ENCODE measurements at regions not wholly inside any gene's neighbourhood (a gene's known extent, or its start where the extent isn't known, plus 50 kb on each side); places are given as distances from the start of the nearest gene placed in this dataset.

DNA sequence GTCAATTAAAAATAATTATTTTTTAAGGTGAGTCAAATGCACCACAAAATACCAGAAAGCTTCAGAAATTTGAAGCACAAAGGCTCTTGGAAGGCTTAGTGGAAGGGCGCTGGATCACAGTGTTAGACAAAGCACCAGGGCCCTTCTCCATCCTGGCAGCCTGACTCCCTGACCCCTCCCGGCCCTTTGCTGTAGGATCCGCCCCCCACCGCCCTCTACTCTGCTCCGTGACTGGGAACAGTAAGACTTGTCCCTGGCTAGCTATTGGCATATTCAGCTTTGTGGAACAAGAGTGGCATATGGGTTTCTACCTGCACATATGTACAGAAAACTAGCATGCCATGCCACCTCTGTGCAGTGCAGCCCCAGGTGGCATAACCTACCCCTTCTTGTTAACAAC, 222.1 kb downstream of the SYK start:
- no peak for DNase-seq (ENCODE audit: low spot score)

DNA sequence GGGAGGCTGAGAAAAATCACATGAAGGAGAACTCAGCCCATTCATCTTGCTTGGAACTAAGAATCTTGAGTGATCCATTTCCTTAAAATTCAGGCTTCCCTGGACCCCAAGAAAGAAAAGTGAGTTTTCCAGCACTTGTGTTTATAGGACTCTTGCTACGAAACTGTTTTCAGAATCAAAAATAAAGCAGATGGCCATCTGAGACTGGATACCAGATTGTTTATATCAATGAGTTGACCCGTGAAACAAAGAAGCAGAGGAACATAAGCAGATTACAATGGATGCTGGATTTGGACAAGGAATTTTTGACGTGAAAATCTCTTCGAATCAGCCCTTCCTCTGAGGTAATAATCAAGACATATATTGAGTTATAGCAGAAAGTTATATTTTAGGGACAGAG, 223.2 kb downstream of the SYK start:
- DNase-seq (ENCODE audit: low spot score): no peak

DNA sequence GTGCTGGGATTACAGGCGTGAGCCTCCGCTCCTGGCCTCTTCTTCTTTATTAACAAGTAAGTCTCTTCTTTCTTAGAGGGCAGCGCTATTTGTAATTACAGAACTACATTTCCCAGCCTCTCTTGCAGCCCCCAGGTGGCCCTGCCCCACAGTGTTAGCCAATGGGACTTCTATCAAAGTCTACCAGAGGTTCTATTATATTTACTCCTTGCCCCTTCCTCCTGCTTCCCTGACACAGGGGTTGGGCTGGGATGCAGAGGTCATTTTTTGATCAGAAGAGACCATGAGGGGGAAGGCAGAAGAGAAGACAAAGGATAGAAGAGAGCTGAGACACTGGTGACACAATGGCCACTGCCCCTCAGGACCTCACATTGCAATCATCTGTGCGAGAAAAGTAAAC, 224.2 kb downstream of the SYK start:
- DNase-seq (ENCODE audit: low spot score): no peak

DNA sequence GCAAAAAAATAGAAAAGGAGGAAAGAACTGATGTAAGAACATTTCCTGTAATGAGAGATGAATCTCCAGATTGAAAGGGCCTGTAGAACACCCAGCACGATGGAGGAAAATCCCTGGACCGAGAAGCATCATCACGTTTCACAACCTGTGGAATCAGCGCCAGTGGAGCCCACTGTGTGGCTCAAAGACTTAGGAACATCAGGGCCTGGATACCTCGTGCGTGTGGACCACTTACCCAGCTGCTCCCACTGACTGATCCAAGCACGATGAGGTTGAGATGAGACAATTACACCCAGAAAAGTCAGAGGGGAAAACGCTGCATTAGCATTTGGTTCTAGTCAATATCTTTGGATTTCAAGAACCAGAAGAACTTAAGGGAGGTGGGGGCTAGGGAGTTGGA, 224.6 kb downstream of the SYK start:
- DNase-seq (ENCODE audit: low spot score): no peak

DNA sequence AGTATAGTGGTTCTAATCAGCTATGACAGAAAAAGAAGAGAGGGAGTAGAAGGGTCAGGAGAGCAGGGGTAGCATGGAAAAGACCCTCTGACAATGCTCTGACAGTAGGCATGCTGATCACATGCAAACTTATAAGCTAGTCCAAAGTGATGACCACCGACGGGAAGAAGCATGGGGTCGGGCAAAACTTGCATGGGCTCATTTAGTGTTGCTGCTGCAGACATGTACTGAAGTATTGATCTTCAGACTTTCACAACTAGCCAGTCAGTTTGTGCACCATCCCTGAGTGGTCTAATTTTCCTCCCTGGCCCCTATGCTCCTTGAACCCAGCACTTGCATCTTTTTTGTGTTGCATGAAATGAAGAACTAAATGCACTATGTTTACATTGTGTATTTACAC, 225.4 kb downstream of the SYK start:
- no peak for DNase-seq (ENCODE audit: low spot score)

DNA sequence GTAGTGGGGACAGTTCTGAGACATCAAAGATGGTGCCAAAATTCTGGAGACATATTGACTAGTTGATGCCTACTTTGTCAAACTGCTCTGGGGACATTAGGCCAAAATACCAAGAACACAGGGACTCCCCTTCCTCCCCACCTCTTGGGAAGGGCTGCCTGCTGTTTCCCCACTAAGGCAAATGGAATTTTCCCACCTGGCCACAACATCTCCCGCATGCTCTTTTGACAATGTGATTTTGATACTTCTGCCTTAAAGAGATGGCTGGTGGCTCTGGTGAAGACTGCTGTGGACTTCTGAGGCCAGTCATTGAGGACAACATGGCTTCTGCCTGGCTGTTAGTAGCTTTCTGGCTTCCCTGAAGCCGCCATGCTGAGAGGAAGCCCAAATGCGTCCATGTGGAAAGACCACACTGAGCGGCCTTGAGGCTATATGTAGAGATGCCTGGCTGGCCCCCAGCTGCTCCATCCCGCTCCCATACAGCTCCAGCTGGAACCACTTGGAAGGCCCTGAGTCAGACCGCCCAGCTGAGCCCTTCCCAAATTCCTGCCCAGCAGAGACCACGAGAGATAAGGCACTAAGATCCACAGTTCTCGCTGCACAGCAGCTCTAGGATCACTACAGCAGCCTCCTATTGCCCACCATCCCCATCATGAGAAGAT, 226.7 kb downstream of the SYK start:
- no peak for DNase-seq (ENCODE audit: low spot score)

DNA sequence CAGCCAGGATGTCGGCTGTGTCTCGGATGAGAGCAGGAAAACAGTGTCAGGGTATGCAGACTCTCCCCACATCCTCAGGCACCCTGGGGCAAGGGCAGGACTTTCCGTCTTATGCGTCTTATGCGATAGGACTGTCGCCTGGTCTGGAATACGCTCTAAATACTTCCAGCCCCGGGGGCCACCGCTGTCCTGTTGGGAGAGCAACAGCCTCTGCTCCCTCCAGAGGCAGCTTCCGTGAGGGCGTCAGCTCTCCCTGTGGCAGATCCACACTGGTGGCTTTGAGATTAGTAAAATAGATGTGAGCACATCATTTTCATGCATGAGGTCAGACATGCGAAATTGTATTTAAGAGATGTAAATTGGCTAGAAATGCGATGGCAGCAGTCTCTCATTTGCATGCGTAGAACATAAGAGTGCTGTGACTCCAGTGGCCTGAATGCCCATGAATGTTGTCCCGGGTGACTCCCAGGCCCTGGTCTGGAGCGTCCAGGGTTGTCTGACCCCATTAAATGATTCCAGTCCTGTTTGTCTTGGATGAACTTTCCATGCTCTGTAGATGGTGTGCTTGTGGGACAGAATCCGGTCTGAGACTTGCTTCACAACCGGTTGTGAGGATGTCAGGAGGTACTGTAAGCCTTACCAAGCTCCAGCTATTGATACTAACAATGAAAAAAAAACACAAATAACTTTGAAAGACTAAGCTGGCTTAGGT, 228.2 kb downstream of the SYK start:
- DNase-seq (ENCODE audit: low spot score): no peak

DNA sequence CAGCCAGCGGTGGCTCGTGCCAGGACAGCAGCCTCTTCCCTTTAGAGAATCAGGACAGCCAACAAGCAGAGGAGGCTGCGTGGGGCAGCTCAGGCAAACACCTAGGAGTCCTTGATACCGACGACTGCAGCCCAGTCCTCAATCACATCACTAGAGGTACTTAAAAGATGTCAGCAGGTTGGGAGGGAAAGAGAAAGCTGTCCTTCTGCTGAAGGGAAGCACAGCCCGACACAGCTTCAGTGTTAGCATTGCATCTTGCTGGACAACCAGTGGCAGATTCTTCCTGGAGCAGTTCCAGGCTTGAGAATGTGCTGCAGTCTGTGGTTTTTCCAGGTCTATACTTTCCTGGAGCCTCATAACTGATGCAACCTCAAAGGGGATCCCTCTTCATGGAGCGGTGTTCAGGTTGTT, 230.5 kb downstream of the SYK start:
- DNase-seq (ENCODE audit: low spot score): no peak

DNA sequence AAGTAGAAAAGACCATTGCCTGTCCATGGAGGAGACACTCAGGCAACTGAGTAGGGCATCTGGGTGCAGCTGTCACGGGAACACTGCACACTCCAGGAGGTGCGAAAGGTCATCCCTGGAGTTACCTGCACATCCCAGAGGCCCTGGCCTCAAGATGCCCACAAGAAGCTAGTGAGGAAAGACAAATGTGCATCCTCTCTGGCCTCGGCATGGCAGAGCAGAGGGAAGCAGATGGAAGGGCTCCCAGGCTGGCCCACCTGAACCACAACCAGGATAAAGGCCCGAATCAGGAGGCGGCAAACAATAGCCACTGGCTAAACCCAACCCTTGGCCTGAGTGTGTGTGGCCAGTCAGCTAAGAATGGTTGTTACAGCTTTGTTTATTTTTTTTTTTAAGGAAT, 231.7 kb downstream of the SYK start:
- no peak for DNase-seq (ENCODE audit: low spot score)

DNA sequence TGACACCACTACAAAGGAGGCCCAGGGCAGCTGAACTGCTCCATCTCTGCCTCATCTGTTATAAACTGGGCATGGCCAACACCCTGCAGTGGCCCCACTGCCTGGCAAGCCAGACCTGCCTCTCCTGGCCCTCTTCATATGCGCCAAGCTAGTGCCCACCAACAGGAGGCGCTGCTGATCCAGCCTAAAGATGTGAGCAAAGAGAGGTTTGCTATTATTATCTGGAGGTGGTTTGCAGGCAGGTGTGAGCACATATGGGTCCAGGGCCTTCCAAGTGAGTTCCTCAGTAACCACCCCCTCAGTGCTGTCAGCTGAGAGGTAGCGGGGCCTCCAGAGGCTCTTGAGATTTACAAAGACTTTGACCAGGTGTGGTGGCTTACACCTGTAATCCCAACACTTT, 232.2 kb downstream of the SYK start:
- DNase-seq (ENCODE audit: low spot score): no peak

DNA sequence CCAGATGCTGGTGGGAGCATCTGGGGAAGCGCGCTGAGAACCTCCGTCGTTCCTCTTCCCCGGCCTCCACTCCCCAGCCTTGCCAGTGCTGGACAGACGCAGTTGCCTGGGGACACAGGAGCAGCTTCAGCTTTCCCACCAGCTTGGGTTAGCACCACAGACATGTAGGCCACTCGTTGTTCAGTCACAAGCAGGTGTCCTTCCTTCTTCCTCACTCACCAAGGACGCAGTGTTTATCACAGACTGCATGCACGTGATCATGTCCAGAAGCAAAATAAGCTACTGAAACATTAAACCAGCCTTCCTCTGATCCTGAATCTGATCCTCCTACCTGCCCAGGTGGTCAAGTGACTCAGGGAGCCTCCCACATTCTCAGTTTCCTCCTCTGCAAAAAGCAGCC, 232.9 kb downstream of the SYK start:
- no peak for DNase-seq (ENCODE audit: low spot score)

DNA sequence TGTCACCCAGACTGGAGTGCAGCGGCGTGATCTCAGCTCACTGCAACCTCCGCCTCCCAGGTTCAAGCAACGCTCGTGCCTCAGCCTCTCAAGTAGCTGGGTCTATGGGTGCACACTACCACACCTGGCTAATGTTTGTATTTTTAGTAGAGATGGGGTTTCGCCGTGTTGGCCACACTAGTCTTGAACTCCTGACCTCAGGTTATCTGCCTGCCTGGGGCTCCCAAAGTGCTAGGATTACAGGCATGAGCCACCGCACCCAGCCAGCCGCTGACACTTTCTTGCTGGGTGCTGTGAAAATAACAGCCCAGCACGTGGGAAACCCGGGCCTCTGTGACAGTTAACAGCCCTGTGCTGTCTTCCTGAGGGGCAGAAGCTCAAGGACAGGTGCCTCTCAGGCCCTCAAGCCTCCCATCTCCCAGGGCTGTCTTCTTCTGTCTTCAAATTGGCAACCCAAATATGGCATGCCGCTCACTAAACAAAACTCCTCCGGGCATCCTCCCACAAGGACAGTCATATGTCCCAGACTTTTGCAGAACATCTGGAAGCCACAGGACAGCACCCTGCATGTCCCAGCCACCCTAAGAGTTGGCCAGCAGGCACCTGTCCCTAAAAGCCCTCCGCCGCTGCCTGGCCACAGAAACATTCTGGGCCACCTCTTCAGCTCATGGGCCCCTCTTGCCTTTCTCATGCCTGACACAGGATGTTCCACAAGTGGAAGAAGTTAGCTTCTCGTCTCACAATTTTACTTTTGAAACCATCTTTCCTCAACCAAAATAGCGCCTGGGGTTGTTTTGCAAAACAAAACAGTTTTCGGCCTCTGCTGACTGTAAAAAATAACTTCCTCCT, 233.6 kb downstream of the SYK start:
- no peak for DNase-seq (ENCODE audit: low spot score)

DNA sequence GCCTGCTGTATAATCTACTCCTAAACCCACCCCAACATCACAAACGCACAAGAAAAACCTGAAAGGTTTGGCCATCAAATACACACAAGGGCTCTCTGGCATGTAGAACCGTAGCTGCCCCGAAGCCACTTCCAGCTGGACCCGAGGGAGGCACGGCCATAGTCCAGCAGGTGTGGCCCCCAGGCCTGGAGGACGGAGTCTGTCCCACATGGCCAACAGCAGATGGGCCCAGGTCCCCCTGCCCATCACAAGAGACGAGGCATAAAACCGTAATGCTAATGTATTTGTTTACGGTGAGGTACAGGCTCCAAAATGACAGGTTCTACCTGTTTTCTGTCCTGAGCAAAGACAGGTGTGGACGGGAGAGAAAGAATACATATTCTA, 234.2 kb downstream of the SYK start:
- DNase-seq (ENCODE audit: low spot score): no peak

DNA sequence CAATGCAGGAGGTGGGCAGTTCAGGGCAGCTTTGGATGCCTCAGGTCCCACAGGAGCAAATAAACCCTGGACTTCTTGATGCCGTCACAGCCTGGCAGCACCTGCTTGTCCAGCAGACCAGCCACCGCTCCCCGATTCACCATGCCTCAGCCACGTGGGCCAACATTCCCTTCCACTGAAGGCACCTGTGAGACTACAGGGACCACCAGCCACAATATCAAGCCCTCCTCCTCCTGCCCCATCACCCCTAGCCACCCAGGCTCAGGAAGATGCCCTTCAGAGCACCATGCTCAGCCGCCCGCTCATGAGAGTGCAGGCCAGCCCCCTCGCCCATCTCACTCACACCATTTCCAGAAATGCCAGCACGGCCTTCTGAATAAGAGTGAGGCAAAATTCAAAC, 234.7 kb downstream of the SYK start:
- DNase-seq (ENCODE audit: low spot score): no peak

DNA sequence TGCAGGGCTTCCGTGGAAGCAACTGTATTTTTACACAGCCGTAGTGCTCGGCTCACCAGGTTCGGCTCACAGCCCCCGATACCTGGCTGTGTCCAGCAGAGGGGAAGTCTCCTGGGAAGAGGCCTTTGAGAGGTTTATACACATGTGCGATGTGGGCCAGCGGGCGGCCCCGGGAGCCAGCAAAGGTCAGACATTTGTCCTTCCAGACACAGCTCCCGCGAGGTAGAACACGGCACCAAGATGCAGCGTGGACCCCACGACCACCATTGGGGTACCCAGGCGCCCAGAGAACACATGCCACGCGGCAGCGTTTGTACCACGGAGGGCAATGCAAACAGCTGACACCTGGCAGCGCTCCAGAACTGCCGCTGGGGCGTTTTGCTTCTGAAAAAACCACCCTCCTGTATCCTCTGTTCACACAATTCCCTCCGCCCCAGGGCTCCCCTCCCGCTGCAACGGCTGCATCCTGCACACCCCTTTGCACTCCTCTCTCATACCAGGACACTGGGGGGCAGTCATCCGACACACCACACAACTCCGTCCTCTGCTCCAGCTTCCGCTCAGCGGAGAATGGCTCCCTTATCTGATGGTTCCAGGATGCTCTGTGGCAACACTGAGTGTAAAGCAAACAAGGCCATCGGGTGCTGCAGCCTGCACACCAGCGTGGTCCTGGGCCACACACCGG, 235.3 kb downstream of the SYK start:
- DNase-seq (ENCODE audit: low spot score): no peak

DNA sequence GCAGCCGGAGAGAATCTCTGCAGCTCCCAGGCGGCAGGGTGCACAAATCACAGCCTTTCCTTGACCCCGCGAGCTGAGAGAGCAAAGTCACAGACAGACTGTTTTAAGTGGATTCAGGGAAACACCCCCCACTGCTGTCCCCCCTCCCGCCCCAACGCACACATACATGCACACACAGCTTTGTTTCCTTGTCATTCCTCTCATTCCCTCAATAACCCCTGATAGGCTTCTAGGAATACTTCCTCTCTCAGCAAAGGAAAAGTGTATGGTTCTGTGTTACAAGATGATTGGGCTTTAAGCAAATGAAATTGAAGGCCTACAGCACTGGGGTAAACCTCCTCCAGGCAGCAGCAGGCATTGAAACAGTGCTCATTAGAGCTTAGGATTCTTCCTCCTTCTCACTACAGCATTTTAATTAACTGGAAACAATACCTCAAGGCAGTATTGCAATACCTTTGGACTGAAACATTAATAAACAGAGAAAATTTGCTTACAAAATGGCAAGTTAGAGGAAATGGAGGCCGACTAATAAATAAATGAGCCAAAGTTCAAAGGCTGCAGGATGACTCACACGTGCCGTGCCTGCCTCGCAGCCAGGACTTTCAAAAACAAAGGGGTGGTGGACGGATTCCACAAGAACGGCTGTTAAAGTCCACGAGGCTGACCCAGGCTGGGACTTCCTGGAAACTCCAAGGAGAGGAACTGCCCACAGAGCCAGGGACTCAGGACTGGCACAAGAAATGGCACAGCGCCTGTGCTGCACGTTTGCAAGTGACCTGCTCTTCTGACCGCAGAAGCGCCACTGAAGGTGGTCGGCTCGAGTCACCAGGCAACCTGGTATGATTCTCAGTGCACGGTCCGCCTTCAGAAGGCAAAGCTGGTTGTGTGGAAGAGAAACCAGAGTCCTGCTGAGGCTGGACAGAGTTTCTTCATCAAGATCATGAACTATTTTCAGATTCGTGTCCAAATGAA, 236.2 kb downstream of the SYK start:
- no peak for DNase-seq (ENCODE audit: low spot score)

DNA sequence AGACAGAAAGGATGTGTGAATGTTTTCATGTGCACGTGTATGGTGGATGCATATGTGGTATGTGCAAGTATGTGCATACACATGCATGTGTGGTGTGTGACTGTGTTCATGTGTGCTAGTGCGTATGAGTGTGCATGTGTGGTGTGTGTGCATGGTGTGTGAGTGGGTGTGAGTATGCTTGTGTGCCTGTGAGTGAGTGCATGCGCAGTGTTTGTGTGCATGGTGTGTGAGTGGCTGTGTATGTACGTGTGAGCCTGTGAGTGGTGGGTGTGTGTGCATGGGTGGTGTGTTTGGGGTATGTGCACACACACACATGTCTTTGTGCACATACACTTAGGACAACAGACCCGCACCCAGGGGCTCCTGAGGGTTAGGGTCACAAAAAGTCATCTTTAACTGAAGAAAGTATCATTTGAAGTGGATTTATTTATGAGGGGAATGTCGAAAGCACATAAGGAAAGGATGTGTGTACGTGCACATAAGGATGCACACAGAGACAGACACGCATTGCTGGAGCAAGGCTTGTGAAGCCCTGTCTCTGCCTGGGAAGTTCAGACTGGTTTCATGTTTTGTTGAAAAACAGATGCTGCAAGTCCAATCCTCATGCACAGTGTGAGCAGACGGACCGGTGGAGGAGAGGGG, 237.0 kb downstream of the SYK start:
- no peak for DNase-seq (ENCODE audit: low spot score)

DNA sequence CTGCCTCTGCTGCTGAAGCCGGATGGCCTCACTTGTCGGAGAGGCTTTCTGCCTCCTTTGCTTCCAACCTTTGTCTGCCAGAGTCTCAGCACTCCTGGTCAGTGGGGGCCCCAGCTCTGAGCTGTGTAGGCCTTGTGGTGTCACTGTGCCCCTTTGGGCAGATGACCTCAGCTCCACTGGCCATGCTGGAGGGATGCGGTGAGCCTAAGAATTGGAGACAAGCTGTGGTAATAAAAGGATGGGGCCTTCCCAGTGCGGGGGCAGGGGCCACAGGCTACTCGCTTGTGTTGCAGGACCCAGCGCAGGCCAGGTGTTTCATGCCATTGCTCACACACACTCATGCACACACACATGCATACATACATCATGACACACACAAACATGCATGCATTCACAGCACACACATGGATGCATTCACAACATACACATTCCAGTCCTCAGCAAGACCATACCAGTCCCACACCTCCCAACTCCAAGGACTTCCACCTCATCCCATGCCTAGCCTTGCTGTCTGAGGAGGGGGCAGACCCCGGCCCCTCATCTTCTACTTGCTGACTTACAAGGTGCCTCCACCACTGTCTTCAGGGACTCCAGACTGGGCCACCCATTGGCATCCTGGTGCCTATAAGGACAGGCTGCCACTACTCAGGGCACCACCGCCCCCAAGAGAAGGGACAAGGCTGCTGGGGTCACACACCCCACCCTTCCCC, 237.7 kb downstream of the SYK start:
- no peak for DNase-seq (ENCODE audit: low spot score)

DNA sequence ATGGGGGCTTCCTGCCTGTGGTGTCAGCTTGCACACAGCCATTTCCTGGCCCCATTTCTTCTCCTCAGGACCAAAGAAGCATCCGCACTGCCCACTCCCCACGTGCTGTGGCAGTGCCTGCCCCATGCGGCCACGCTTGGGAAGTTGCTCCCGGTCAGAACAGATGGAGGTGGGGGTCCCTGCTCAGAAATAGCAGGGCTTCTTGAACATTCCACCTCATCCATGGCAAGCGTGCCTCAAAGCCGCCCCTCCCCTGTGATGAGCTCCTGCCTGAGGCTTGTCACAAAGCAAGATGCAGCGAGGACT, 238.2 kb downstream of the SYK start:
- DNase-seq (ENCODE audit: low spot score): no peak
